H9 (cell line): ENCODE measurements at regions not wholly inside any gene's neighbourhood (a gene's known extent, or its start where the extent isn't known, plus 50 kb on each side); places are given as distances from the start of the nearest gene placed in this dataset.

Experiments
- DNase-seq: peaks from one replicate; pipeline ENCODE4 v3.0.0-alpha.2; 2017
- H2AFZ ChIP-seq: one replicate; pipeline ENCODE4 v1.6.1; 2013; ENCODE audit warnings: mild to moderate bottlenecking, low read length, control low read depth, moderate library complexity
- H2AK5ac ChIP-seq: 2 replicates; pipeline ENCODE4 v1.6.1; 2013; ENCODE audit warnings: low read length, control low read depth, mixed read lengths; ENCODE audit not compliant: insufficient read length
- H2BK120ac ChIP-seq: one replicate; pipeline ENCODE4 v1.6.1; 2013; ENCODE audit warnings: low read depth, mild to moderate bottlenecking, low read length, control low read depth, inconsistent platforms; ENCODE audit not compliant: poor library complexity, severe bottlenecking
- H2BK12ac ChIP-seq: 2 replicates; pipeline ENCODE4 v1.6.1; 2013; ENCODE audit warnings: low read length, control low read depth, mixed read lengths, low read depth; ENCODE audit not compliant: insufficient read length
- H2BK15ac ChIP-seq: 2 replicates; pipeline ENCODE4 v1.6.1; 2013; ENCODE audit warnings: low read depth, low read length, control low read depth
- H2BK20ac ChIP-seq: one replicate; pipeline ENCODE4 v1.6.1; 2013; ENCODE audit warnings: low read depth, mild to moderate bottlenecking, low read length, control low read depth, inconsistent platforms; ENCODE audit not compliant: poor library complexity, severe bottlenecking
- H2BK5ac ChIP-seq: 2 replicates; pipeline ENCODE4 v1.6.1; 2013; ENCODE audit warnings: low read length, control low read depth, mixed read lengths; ENCODE audit not compliant: insufficient read length
- H3K14ac ChIP-seq: 2 replicates; pipeline ENCODE4 v1.6.1; 2013; ENCODE audit warnings: low read length, control low read depth; ENCODE audit not compliant: insufficient read depth
- H3K18ac ChIP-seq: 2 replicates; pipeline ENCODE4 v1.6.1; 2013; ENCODE audit warnings: low read depth, mild to moderate bottlenecking, mixed read lengths, low read length, control low read depth; ENCODE audit not compliant: insufficient read length
- H3K23ac ChIP-seq: 2 replicates; pipeline ENCODE4 v1.6.1; 2013; ENCODE audit warnings: low read length, control low read depth, mixed read lengths, low read depth; ENCODE audit not compliant: insufficient read length
- H3K23me2 ChIP-seq: 2 replicates; pipeline ENCODE4 v1.6.1; 2013; ENCODE audit warnings: low read depth, mild to moderate bottlenecking, mixed read lengths, low read length, control low read depth; ENCODE audit not compliant: insufficient read length, poor library complexity, severe bottlenecking
- H3K27ac ChIP-seq: 2 replicates; pipeline ENCODE4 v1.5.1; 2013; ENCODE audit warnings: low read length, control low read depth, mixed read lengths, low read depth; ENCODE audit not compliant: insufficient read length
- H3K27me3 ChIP-seq: 2 replicates; pipeline ENCODE4 v1.6.1; 2013; ENCODE audit warnings: low read length, control low read depth, inconsistent platforms; ENCODE audit not compliant: insufficient read depth
- H3K4ac ChIP-seq: 2 replicates; pipeline ENCODE4 v1.6.1; 2013; ENCODE audit warnings: low read depth, mild to moderate bottlenecking, control low read depth, inconsistent platforms, low read length, moderate library complexity
- H3K4me1 ChIP-seq: 2 replicates; pipeline ENCODE4 v1.6.1; 2013; ENCODE audit warnings: low read length, control low read depth, inconsistent platforms; ENCODE audit not compliant: insufficient read depth
- H3K4me2 ChIP-seq: 2 replicates; pipeline ENCODE4 v1.6.1; 2013; ENCODE audit warnings: low read length, control low read depth, mixed read lengths; ENCODE audit not compliant: insufficient read length, insufficient read depth
- H3K56ac ChIP-seq: 2 replicates; pipeline ENCODE4 v1.6.1; 2013; ENCODE audit warnings: low read depth, mild to moderate bottlenecking, mixed read lengths, low read length, control low read depth; ENCODE audit not compliant: insufficient read length
- H3K79me1 ChIP-seq: 2 replicates; pipeline ENCODE4 v1.6.1; 2013; ENCODE audit warnings: low read depth, mild to moderate bottlenecking, moderate library complexity, low read length, control low read depth, inconsistent platforms; ENCODE audit not compliant: insufficient read depth, poor library complexity, severe bottlenecking
- H3K79me2 ChIP-seq: 2 replicates; pipeline ENCODE4 v1.6.1; 2013; ENCODE audit warnings: low read length, control low read depth, inconsistent platforms; ENCODE audit not compliant: insufficient read depth
- H3K9ac ChIP-seq: 2 replicates; pipeline ENCODE4 v1.6.1; 2013; ENCODE audit warnings: low read length, control low read depth, mixed read lengths; ENCODE audit not compliant: insufficient read length; ENCODE audit errors: extremely low read depth
- H3K9me3 ChIP-seq: one replicate; pipeline ENCODE4 v1.6.1; 2013; ENCODE audit warnings: low read depth, low read length, inconsistent platforms; ENCODE audit not compliant: control insufficient read depth
- H3T11ph ChIP-seq: one replicate; pipeline ENCODE4 v1.6.1; 2013; ENCODE audit warnings: mild to moderate bottlenecking, low read length, control low read depth, inconsistent platforms
- H4K20me1 ChIP-seq: one replicate; pipeline ENCODE4 v1.6.1; 2013; ENCODE audit not compliant: control insufficient read depth, insufficient read length, insufficient read depth
- H4K5ac ChIP-seq: 2 replicates; pipeline ENCODE4 v1.6.1; 2013; ENCODE audit warnings: low read depth, mild to moderate bottlenecking, mixed read lengths, low read length, control low read depth; ENCODE audit not compliant: insufficient read length
- H4K8ac ChIP-seq: replicated peaks from 2 replicates; pipeline ENCODE4 v1.6.1; 2013; ENCODE audit warnings: low read length, control low read depth, mixed read lengths, low read depth; ENCODE audit not compliant: insufficient read length
- H4K91ac ChIP-seq: 2 replicates; pipeline ENCODE4 v1.6.1; 2013; ENCODE audit warnings: low read depth, mild to moderate bottlenecking, moderate library complexity, mixed read lengths, low read length, control low read depth; ENCODE audit not compliant: insufficient read length
- H3K27ac Mint-ChIP-seq, 3 experiments: 2 replicates in 2 of 3; 3 replicates in 1 of 3; pipeline ENCODE4 v1.8.0; 2020 to 2021; ENCODE audit warnings: mixed read lengths in 3 of 3, mild to moderate bottlenecking in 1 of 3, moderate library complexity in 1 of 3
- H3K27me3 Mint-ChIP-seq: 2 replicates; pipeline ENCODE4 v1.8.0; 2021; ENCODE audit warnings: low read depth, mild to moderate bottlenecking, moderate library complexity, mixed read lengths
- H3K36me3 Mint-ChIP-seq, 3 experiments: 2 replicates in 2 of 3; 3 replicates in 1 of 3; pipeline ENCODE4 v1.8.0; 2020 to 2021; ENCODE audit warnings: low read depth in 3 of 3, mixed read lengths in 3 of 3; ENCODE audit not compliant: insufficient read depth in 1 of 3
- H3K4me1 Mint-ChIP-seq, 2 experiments: 2 replicates each; pipeline ENCODE4 v1.8.0; 2020; ENCODE audit warnings: mixed read lengths in 2 of 2
- H3K4me3 Mint-ChIP-seq, 2 experiments: 2 replicates in 1 of 2; 3 replicates in 1 of 2; pipeline ENCODE4 v1.8.0; 2020 to 2021; ENCODE audit warnings: mild to moderate bottlenecking in 2 of 2, mixed read lengths in 2 of 2, moderate library complexity in 1 of 2
- H3K9me3 Mint-ChIP-seq, 2 experiments: 2 replicates in 1 of 2; 3 replicates in 1 of 2; pipeline ENCODE4 v1.8.0; 2020; ENCODE audit warnings: mild to moderate bottlenecking in 2 of 2, mixed read lengths in 2 of 2, moderate library complexity in 1 of 2
- CTCF ChIP-seq: fragments of 200-600 bp; sonication (generic); conservative IDR thresholded peaks from 3 replicates; pipeline ENCODE4 v1.8.0; 2021; ENCODE audit warnings: antibody characterized with exemption, mild to moderate bottlenecking
- WGBS: extraction: QIAGEN DNeasy Blood & Tissue Kit; methylation state at CpG from one replicate; pipeline ENCODE4 v1.1.7; 2013; ENCODE audit warnings: missing lambda C conversion rate, low lambda C conversion rate, mixed read lengths; ENCODE audit not compliant: insufficient read length; ENCODE audit errors: extremely low coverage; 5-methylcytosine and 5-hydroxymethylcytosine counted together

DNA sequence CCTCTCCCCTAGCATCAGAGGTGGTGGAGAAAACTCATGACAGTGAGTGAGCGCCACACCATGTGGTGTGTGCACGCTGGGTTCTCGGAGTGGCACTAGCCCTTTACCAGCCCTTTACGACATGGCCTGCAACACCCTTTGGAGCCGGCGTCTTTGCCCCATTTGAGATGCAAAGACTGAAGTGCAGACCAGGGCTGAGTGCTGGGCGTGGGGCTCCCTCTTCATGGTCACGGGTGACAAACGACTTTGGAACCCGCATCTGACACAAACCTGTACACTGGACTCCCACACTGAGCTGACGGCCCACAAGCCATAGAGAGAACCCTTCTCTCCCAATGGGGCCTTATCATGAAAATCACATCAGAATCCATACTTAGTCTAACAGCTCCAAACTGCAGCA, 76.8 kb upstream of the ALDH1L1 start:
- no peak overlapping the region for H3T11ph ChIP-seq
- H3K4ac ChIP-seq, result no peak overlapping the region
- WGBS, result no CpG with 5 or more reads among the region's 11 CpGs
- no peak overlapping the region for H4K5ac ChIP-seq
- no peak overlapping the region for H3K23ac ChIP-seq
- H3K27me3 ChIP-seq, result no peaks in the 10 kb centered on the region
- Mint-ChIP-seq H3K36me3 (peaks cover 2 to 7% (median 4%) of the 10 kb centered on the region in 3 experiments; a peak in 5 of 7 replicates), H3K27me3 (peaks cover 4% of the 10 kb centered on the region), H3K27ac (no peak overlapping the region), H3K4me3 (no peak overlapping the region), H3K4me1 (peaks cover 9 to 11% of the 10 kb centered on the region in 2 experiments), H3K9me3 (peaks cover 0 to 5% of the 10 kb centered on the region in 2 experiments; a peak in 2 of 5 replicates)
- H2BK12ac ChIP-seq, result no peak overlapping the region
- no peak for TF ChIP-seq CTCF
- H4K91ac ChIP-seq, result no peak overlapping the region
- no peak overlapping the region for H3K9ac ChIP-seq
- H2BK20ac ChIP-seq, result no peak overlapping the region
- DNase-seq, result no peak
- no peak overlapping the region for H2BK120ac ChIP-seq
- no peak overlapping the region for H3K27ac ChIP-seq
- no peaks in the 10 kb centered on the region for H3K79me2 ChIP-seq
- H3K4me1 ChIP-seq, result no peaks in the 10 kb centered on the region
- no peaks in the 10 kb centered on the region for H3K23me2 ChIP-seq
- no peaks in the 10 kb centered on the region for H3K79me1 ChIP-seq
- no peak overlapping the region for H2BK15ac ChIP-seq
- H2BK5ac ChIP-seq, result no peak overlapping the region
- H4K8ac ChIP-seq, result no peak overlapping the region
- no peak overlapping the region for H3K4me2 ChIP-seq
- no peaks in the 10 kb centered on the region for H3K9me3 ChIP-seq
- H4K20me1 ChIP-seq, result no peaks in the 10 kb centered on the region
- no peak overlapping the region for H3K14ac ChIP-seq
- no peak overlapping the region for H3K18ac ChIP-seq
- H2AFZ ChIP-seq, result no peak overlapping the region
- H3K56ac ChIP-seq, result no peak overlapping the region
- no peak overlapping the region for H2AK5ac ChIP-seq
